ENCODE measurements at regions not wholly inside any gene's neighbourhood (a gene's known extent, or its start where the extent isn't known, plus 50 kb on each side); places are given as distances from the start of the nearest gene placed in this dataset.

DNA sequence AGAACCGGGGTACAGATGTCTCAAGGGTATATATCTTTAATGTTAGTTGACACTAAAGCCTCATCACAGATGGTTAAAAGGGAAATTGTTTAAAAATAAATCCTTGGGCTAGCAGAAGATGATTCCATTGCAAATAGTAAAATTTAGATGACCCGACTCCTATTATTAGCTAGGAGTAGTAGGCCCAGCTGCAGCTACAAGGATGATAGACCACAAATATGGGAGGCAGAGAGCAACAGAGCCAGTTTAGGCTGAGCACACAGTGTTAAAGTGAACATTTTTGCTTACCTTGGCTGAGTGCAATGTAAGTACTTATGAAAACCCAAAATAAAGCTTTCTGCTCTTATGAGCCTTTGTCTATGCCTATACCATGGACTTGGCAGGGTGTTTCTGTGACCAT lies 100.5 kb upstream of the COL11A1 start:
- no peak for TF ChIP-seq POLR2AphosphoS5 (IDR thresholded peaks at IDR 0.05; ENCODE audit: borderline replicate concordance, low read depth, low read length)
- no peak for TF ChIP-seq EZH2 (IDR thresholded peaks at IDR 0.05)
- no peak for TF ChIP-seq FOXP2 (optimal IDR thresholded peaks at IDR 0.05; ENCODE audit: control extremely low read depth, extremely low read length, insufficient read depth)
